OCI-LY1 (cell line): ENCODE measurements at regions not wholly inside any gene's neighbourhood (a gene's known extent, or its start where the extent isn't known, plus 50 kb on each side); places are given as distances from the start of the nearest gene placed in this dataset.

Source experiments
- H2AFZ ChIP-seq: fragments of 200-600 bp; sonication (generic), shearing (Covaris generic); 2 replicates; pipeline ENCODE4 v1.6.0; 2014; ENCODE audit warnings: antibody characterized with exemption, mild to moderate bottlenecking, low read length
- H3F3A ChIP-seq: fragments of 200-600 bp; sonication (generic), shearing (Covaris generic); 2 replicates; pipeline ENCODE4 v1.6.0; 2014; ENCODE audit warnings: mild to moderate bottlenecking, antibody characterized with exemption, low read length, moderate library complexity; ENCODE audit not compliant: insufficient read depth
- H3K27ac ChIP-seq: fragments of 200-600 bp; sonication (generic); 2 replicates; pipeline ENCODE4 v1.5.1; 2014; ENCODE audit warnings: low read length, mixed run types, mild to moderate bottlenecking, low read depth; ENCODE audit not compliant: poor library complexity, severe bottlenecking
- H3K27me3 ChIP-seq: fragments of 200-600 bp; sonication (generic); 2 replicates; pipeline ENCODE4 v1.6.0; 2014; ENCODE audit warnings: antibody characterized with exemption, mild to moderate bottlenecking, low read length, moderate library complexity; ENCODE audit not compliant: insufficient read depth
- H3K36me3 ChIP-seq: fragments of 200-600 bp; sonication (generic); 2 replicates; pipeline ENCODE4 v1.6.1; 2014; ENCODE audit warnings: mild to moderate bottlenecking, antibody characterized with exemption, low read length, moderate library complexity, mixed read lengths; ENCODE audit not compliant: insufficient read depth
- H3K4me1 ChIP-seq: fragments of 200-600 bp; sonication (generic); 2 replicates; pipeline ENCODE4 v1.5.1; 2014; ENCODE audit warnings: mild to moderate bottlenecking, low read length, moderate library complexity; ENCODE audit not compliant: insufficient read depth, severe bottlenecking
- H3K4me2 ChIP-seq: fragments of 200-600 bp; sonication (generic), shearing (Covaris generic); 2 replicates; pipeline ENCODE4 v1.6.1; 2014; ENCODE audit warnings: low read length
- H3K4me3 ChIP-seq: fragments of 200-600 bp; sonication (generic); 2 replicates; pipeline ENCODE4 v1.5.1; 2014; ENCODE audit warnings: low read length, low read depth, mild to moderate bottlenecking, mixed read lengths; ENCODE audit not compliant: poor library complexity, severe bottlenecking
- H3K79me2 ChIP-seq: fragments of 200-600 bp; shearing (Covaris generic); 2 replicates; pipeline ENCODE4 v1.6.1; 2016; ENCODE audit warnings: mixed run types, low read length, mixed read lengths; ENCODE audit not compliant: insufficient read depth
- H3K9ac ChIP-seq: fragments of 200-600 bp; sonication (generic), shearing (Covaris generic); 2 replicates; pipeline ENCODE4 v1.6.1; 2014; ENCODE audit warnings: mild to moderate bottlenecking, low read length, mixed read lengths
- H3K9me2 ChIP-seq: fragments of 200-600 bp; sonication (generic), shearing (Covaris generic); 2 replicates; pipeline ENCODE4 v1.6.1; 2014; ENCODE audit warnings: low read depth, mild to moderate bottlenecking, low read length, mixed read lengths
- H3K9me3 ChIP-seq: fragments of 200-600 bp; shearing (Covaris generic); 2 replicates; pipeline ENCODE4 v1.6.1; 2014; ENCODE audit warnings: low read length, mixed read lengths
- H4K20me1 ChIP-seq: fragments of 200-600 bp; sonication (generic), shearing (Covaris generic); 2 replicates; pipeline ENCODE4 v1.6.0; 2016; ENCODE audit warnings: mild to moderate bottlenecking, low read length; ENCODE audit not compliant: insufficient read depth
- EZH2 ChIP-seq: fragments of 200-600 bp; sonication (generic), shearing (Covaris generic); IDR thresholded peaks from 2 replicates; pipeline ENCODE4 v1.8.0; 2017; ENCODE audit warnings: borderline replicate concordance, mixed run types, mild to moderate bottlenecking, antibody characterized with exemption, low read length, moderate library complexity, mixed read lengths
- TF ChIP-seq, protein P1 (sequence below): fragments of 200-600 bp; sonication (generic), shearing (Covaris generic); IDR thresholded peaks from 2 replicates; pipeline ENCODE4 v1.5.1; 2017; ENCODE audit warnings: mild to moderate bottlenecking, antibody characterized with exemption, low read length, moderate library complexity, mixed read lengths

DNA sequence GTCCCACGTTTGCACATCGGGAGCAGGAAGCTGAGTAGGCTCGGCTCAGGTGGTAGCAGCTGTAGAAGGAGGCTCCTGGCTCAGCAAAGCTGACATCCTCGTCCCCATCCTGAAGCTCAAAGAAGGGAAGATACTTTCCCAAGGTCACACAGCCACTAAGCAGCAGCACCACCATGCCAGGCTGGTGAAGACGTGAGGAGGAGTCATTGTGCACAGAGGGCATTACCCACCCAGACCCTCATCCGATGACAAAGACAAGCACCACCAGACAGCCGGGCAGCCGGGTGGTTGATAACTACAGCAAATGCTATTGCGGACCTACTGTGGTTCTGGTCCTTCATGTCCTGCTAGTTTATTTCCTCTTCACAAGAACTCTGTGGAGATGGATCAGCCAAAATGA, 186.9 kb downstream of the MATN1 start:
- Histone ChIP-seq H3K9ac (no peak overlapping the region), H3F3A (no peaks in the 10 kb centered on the region)
- no peak for TF ChIP-seq EZH2
- TF ChIP-seq, protein P1, sequence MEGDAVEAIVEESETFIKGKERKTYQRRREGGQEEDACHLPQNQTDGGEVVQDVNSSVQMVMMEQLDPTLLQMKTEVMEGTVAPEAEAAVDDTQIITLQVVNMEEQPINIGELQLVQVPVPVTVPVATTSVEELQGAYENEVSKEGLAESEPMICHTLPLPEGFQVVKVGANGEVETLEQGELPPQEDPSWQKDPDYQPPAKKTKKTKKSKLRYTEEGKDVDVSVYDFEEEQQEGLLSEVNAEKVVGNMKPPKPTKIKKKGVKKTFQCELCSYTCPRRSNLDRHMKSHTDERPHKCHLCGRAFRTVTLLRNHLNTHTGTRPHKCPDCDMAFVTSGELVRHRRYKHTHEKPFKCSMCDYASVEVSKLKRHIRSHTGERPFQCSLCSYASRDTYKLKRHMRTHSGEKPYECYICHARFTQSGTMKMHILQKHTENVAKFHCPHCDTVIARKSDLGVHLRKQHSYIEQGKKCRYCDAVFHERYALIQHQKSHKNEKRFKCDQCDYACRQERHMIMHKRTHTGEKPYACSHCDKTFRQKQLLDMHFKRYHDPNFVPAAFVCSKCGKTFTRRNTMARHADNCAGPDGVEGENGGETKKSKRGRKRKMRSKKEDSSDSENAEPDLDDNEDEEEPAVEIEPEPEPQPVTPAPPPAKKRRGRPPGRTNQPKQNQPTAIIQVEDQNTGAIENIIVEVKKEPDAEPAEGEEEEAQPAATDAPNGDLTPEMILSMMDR = no peak

GRCh38 chr1:30535595-30536325, 187.6 kb downstream of the MATN1 start:
- Histone ChIP-seq H3K4me1 (no peaks in the 10 kb centered on the region), H3K4me2 (no peak overlapping the region), H3K36me3 (no peaks in the 10 kb centered on the region), H3K27ac (no peak overlapping the region), H3K27me3 (no peaks in the 10 kb centered on the region), H3F3A (no peaks in the 10 kb centered on the region), H3K9ac (no peak overlapping the region), H3K4me3 (no peak overlapping the region), H3K9me3 (no peaks in the 10 kb centered on the region), H3K79me2 (no peaks in the 10 kb centered on the region), H4K20me1 (no peaks in the 10 kb centered on the region), H3K9me2 (no peaks in the 10 kb centered on the region), H2AFZ (no peak overlapping the region)
- TF ChIP-seq EZH2 = no peak
- TF ChIP-seq, protein P1 = no peak

More for the DNA sequence above, 186.9 kb downstream of the MATN1 start:
- Histone ChIP-seq H3K4me3 (no peak overlapping the region), H2AFZ (no peak overlapping the region), H3K9me2 (no peaks in the 10 kb centered on the region), H4K20me1 (no peaks in the 10 kb centered on the region), H3K9me3 (no peaks in the 10 kb centered on the region), H3K4me1 (no peaks in the 10 kb centered on the region), H3K79me2 (no peaks in the 10 kb centered on the region), H3K27ac (no peak overlapping the region), H3K36me3 (no peaks in the 10 kb centered on the region), H3K27me3 (no peaks in the 10 kb centered on the region; the same call in 1 of the 2 replicates), H3K4me2 (no peak overlapping the region)

DNA sequence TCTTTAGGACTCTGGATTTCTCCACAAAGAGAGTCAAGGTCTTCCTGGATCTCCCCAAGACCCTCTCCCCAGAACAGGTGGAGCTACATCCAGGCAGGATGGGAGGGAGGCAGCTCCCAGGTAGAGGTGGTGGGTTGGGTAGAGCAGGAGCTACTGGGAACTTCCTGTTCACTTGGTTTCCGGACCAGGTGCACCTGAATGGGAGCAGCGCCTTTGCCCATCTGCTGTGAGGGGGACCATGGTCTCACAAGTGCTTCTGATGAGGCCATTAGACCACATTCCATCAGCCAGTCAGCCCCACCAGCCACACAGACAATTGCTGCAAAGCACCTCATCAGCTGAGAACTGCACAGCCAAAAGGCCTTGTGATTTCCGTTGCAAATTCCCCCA, 188.8 kb downstream of the MATN1 start:
- Histone ChIP-seq H3K9me2 (no peaks in the 10 kb centered on the region), H3F3A (no peaks in the 10 kb centered on the region), H3K4me3 (no peak overlapping the region), H3K27me3 (no peaks in the 10 kb centered on the region), H3K79me2 (no peaks in the 10 kb centered on the region), H3K9ac (no peak overlapping the region), H3K4me2 (no peak overlapping the region), H4K20me1 (no peaks in the 10 kb centered on the region), H3K9me3 (no peaks in the 10 kb centered on the region), H2AFZ (no peak overlapping the region), H3K36me3 (no peaks in the 10 kb centered on the region), H3K27ac (no peak overlapping the region), H3K4me1 (no peaks in the 10 kb centered on the region)
- no peak for TF ChIP-seq EZH2
- TF ChIP-seq, protein P1 = no peak
